K562 (cell line): ENCODE measurements at regions not wholly inside any gene's neighbourhood (a gene's known extent, or its start where the extent isn't known, plus 50 kb on each side); places are given as distances from the start of the nearest gene placed in this dataset.

Source experiments
- BCLAF1 ChIP-seq, 2 experiments: fragments of 450-650 bp in 1 of 2; IDR thresholded peaks; 2 replicates each; pipeline ENCODE4 v1.6.1; 2011 to 2017; ENCODE audit warnings: low read depth in 2 of 2, antibody characterized with exemption in 1 of 2, borderline replicate concordance in 1 of 2, low read length in 1 of 2, mild to moderate bottlenecking in 1 of 2, mixed read lengths in 1 of 2; ENCODE audit not compliant: control insufficient read depth in 1 of 2
- CBX1 ChIP-seq: sonication (generic); IDR thresholded peaks from 2 replicates; pipeline ENCODE4 v1.6.1; 2016; ENCODE audit warnings: antibody characterized with exemption, low read depth, mild to moderate bottlenecking
- CHD7 ChIP-seq: fragments of 200-600 bp; sonication (generic); IDR thresholded peaks from one replicate; pipeline ENCODE4 v1.6.1; 2012; ENCODE audit warnings: mild to moderate bottlenecking, low read depth, low read length, inconsistent platforms
- CTCF ChIP-seq, 3 experiments: IDR thresholded peaks in 2 of 3; conservative IDR thresholded peaks in 1 of 3; 2 replicates each; pipeline ENCODE4 v1.5.1; 2011 to 2012; ENCODE audit warnings: low read length in 3 of 3, mild to moderate bottlenecking in 3 of 3, control low read depth in 2 of 3, improper control_type of control experiment in 1 of 3, inconsistent platforms in 1 of 3, low read depth in 1 of 3, mixed read lengths in 1 of 3, moderate library complexity in 1 of 3; ENCODE audit not compliant: insufficient read depth in 2 of 3
- CXXC5 ChIP-seq: fragments of 250-450 bp; sonication (Bioruptor Pico); IDR thresholded peaks from 2 replicates; pipeline ENCODE4 v1.8.0; 2022; ENCODE audit warnings: inconsistent platforms, mild to moderate bottlenecking, moderate library complexity
- ELF2 ChIP-seq: fragments of 250-450 bp; sonication (Bioruptor Pico); IDR thresholded peaks from 2 replicates; pipeline ENCODE4 v1.5.0; 2021; ENCODE audit warnings: mild to moderate bottlenecking
- JUN ChIP-seq, 2 experiments: sonication (generic) in 1 of 2; formaldehyde crosslinking in 1 of 2; IDR thresholded peaks; 2 replicates each; pipeline versions ENCODE4 v1.6.1 to v1.8.0; 2012 to 2022; ENCODE audit warnings: borderline replicate concordance in 2 of 2, mild to moderate bottlenecking in 2 of 2, improper control_type of control experiment in 1 of 2, low read depth in 1 of 2, low read length in 1 of 2, missing genetic modification reagents in 1 of 2
- USF2 ChIP-seq: sonication (generic); formaldehyde crosslinking; IDR thresholded peaks from 2 replicates; pipeline ENCODE4 v1.5.0; 2020; ENCODE audit warnings: missing genetic modification reagents

- no peak for TF ChIP-seq CHD7
- TF ChIP-seq USF2 (CRISPR knock-in tag), result no peak
- no peak for TF ChIP-seq ELF2 (CRISPR knock-in tag)
- TF ChIP-seq BCLAF1 (IDR thresholded peaks at IDR 0.05; ENCODE audit: borderline replicate concordance in 1 of 2, control insufficient read depth in 1 of 2, low read depth in 2 of 2, low read length in 1 of 2), result no peak
- TF ChIP-seq JUN (IDR thresholded peaks at IDR 0.05; ENCODE audit: borderline replicate concordance, low read depth, low read length), result no peak
- no peak for TF ChIP-seq JUN (CRISPR knock-in tag; IDR thresholded peaks at IDR 0.05; ENCODE audit: borderline replicate concordance)
- TF ChIP-seq CTCF (IDR thresholded peaks at IDR 0.05 in 2 of 3, conservative IDR thresholded peaks at IDR 0.05 in 1 of 3; ENCODE audit: insufficient read depth in 2 of 3, low read depth in 1 of 3, low read length in 3 of 3), result no peak
- TF ChIP-seq CXXC5 (CRISPR knock-in tag), result no peak
- TF ChIP-seq CBX1, result no peak
Observed at GRCh38 chr5:133847886-133848285, 120.5 kb downstream of the C5orf15 start (continued).
